ENCODE measurements at regions not wholly inside any gene's neighbourhood (a gene's known extent, or its start where the extent isn't known, plus 50 kb on each side); places are given as distances from the start of the nearest gene placed in this dataset.

DNA sequence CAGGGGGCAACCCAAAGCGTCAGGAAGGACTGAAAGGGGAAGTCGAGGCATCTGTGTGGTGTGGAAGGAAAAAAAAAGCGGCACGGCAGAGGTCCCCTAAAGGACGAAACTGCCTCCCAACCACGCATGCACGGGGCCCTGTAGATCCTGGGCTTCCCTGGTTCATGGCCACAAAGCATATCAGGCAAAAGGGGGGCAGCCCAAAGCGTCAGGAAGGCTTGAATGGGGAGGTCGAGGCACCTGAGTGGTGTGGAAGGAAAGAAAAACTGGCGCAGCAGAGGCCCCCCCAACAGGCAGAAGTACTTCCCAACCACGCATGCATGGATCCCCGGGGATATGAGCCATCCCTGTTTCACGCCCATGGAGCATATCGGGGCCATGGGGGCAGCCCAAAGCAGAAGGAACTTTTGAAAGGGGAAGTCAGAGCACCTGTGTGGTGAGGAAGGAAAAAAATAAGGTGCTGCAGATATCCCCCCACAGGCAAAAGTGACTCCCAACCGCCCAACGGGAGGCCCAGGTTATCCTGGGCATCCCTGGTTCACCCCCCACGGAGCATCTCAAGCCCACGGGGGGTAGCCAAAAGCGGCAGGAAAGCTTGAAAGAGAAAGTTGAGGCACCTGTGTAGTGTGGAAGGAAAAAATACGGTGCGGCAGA, 581.2 kb downstream of the ALG10 start:
- H3K4me3 ChIP-seq (ENCODE audit: low read length), result no peak overlapping the region
- no peak for DNase-seq (ENCODE audit: low read depth)
- TF ChIP-seq, protein P1, sequence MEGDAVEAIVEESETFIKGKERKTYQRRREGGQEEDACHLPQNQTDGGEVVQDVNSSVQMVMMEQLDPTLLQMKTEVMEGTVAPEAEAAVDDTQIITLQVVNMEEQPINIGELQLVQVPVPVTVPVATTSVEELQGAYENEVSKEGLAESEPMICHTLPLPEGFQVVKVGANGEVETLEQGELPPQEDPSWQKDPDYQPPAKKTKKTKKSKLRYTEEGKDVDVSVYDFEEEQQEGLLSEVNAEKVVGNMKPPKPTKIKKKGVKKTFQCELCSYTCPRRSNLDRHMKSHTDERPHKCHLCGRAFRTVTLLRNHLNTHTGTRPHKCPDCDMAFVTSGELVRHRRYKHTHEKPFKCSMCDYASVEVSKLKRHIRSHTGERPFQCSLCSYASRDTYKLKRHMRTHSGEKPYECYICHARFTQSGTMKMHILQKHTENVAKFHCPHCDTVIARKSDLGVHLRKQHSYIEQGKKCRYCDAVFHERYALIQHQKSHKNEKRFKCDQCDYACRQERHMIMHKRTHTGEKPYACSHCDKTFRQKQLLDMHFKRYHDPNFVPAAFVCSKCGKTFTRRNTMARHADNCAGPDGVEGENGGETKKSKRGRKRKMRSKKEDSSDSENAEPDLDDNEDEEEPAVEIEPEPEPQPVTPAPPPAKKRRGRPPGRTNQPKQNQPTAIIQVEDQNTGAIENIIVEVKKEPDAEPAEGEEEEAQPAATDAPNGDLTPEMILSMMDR (IDR thresholded peaks at IDR 0.05; ENCODE audit: insufficient read depth, low read depth, low read length, missing control alignments), result no peak

DNA sequence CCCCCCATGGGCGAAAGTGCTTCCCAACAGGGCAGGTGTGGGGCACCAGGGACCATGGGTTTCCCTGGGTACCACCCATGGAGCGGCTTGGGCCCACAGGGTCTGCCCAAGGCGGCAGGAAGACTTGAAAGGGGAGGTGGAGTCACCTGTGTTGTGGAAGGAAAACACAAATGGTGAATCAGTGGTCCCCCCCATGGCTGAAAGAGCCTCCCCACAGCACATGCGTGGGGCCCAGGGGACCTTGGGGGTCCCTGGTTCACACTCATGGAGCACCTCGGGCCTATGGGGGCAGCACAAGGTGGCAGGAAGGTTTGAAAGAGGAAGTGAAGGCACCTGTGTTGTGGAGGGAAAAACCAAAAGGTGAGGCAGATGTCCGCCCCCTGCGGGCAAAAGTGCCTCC, 581.9 kb downstream of the ALG10 start:
- TF ChIP-seq, protein P1 (IDR thresholded peaks at IDR 0.05; ENCODE audit: insufficient read depth, low read depth, low read length, missing control alignments), result no peak
- DNase-seq (ENCODE audit: low read depth), result no peak
- no peak overlapping the region for H3K4me3 ChIP-seq (ENCODE audit: low read length)

DNA sequence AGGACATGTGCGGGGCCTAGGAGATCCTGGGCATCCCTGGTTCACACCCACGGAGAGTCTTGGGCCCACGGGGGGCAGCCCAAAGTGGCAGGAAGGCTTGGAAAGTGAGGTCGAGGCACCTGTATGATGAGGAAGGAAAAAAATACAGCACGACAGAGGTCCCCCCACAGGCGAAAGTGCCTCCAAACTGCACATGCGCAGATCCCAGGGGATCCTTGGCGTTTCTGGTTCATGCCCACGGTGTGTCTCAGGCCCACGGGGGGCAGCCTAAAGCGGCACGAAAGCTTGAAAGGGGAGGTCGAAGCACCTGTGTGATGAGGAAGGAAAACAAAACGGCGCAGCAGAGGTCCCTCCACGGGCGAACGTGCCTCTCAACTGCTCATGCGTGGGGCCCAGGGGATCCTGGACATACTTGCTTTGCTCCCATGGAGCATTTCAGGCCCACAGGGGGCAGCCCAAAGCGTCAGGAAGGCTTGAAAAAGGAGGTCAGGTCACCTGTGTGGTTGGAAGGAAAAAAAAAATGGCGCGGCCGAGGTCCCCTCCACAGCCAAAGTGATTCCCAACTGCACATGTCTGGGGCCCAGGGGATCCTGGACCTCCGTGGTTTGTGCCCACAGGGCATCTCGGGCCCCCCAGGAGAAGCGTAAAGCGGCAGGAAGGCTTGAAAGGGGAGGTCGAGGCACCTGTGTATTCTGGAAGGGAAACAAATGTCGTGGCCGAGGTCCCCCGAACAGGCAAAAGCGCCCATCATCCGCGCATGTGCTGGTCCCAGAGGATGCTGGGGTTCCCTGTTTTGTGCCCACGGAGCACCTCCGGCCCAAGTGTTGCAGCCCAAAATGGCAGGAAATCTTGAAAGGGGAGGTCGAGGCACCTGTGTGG, 582.6 kb downstream of the ALG10 start:
- no peak for DNase-seq (ENCODE audit: low read depth)
- TF ChIP-seq, protein P1 (IDR thresholded peaks at IDR 0.05; ENCODE audit: insufficient read depth, low read depth, low read length, missing control alignments), result no peak
- no peak overlapping the region for H3K4me3 ChIP-seq (ENCODE audit: low read length)

DNA sequence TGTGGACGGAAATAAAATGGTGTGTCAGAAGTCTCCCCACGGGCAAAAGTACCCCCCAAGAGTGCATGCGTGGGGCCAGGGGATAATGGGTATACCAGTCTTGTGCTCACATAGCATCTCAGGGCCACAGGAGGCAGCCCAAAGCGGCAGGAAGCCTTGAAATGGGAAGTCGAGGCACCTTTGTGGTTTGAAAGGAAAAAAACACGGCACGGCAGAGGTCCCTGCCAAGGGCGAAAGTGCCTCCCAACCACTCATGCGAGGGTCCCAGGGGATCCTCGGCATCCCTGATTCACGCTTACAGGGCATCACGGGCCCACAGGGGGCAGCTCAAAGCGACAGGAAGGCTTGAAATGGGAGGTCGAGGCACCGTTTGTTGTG, 583.2 kb downstream of the ALG10 start:
- H3K4me3 ChIP-seq (ENCODE audit: low read length), result no peak overlapping the region
- TF ChIP-seq, protein P1 (IDR thresholded peaks at IDR 0.05; ENCODE audit: insufficient read depth, low read depth, low read length, missing control alignments), result no peak
- DNase-seq (ENCODE audit: low read depth), result no peak

DNA sequence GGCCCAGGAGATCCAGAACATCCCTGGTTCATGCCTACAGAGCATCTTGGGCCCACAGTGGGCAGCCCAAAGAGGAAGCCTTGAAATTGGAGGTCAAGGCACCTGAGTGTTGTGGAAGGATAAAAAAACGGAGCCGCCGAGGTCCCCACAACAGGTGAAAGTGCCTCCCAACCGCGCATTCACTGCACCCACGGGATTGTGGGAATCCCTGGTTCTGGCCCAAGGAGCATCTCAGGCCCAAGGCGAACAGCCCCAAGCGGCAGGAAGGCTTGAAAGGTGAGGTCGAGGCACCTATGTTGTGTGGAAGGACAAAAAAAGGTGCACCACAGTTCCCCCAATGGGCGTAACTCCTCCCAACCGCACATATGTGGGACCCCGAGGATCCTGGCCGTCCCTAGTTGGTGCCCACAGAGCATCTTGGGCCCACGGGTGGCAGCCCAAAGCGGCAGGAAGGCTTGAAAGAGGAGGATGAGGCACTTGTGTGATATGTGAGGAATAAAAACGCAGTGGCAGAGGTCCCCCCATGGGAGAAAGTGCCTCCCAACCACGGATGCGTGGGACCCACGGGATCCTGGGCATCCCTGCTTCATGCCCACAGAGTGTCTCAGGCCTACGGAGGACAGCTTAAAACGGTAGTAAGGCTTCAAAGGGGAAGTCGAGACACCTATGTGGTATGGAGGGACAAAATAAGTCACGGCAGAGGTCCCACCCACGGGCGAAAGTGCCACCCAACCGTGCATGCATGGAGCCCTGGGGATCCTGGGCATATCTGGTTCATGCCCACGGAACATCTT, 583.9 kb downstream of the ALG10 start:
- TF ChIP-seq, protein P1 (IDR thresholded peaks at IDR 0.05; ENCODE audit: insufficient read depth, low read depth, low read length, missing control alignments), result no peak
- no peak for DNase-seq (ENCODE audit: low read depth)
- H3K4me3 ChIP-seq (ENCODE audit: low read length), result no peak overlapping the region

DNA sequence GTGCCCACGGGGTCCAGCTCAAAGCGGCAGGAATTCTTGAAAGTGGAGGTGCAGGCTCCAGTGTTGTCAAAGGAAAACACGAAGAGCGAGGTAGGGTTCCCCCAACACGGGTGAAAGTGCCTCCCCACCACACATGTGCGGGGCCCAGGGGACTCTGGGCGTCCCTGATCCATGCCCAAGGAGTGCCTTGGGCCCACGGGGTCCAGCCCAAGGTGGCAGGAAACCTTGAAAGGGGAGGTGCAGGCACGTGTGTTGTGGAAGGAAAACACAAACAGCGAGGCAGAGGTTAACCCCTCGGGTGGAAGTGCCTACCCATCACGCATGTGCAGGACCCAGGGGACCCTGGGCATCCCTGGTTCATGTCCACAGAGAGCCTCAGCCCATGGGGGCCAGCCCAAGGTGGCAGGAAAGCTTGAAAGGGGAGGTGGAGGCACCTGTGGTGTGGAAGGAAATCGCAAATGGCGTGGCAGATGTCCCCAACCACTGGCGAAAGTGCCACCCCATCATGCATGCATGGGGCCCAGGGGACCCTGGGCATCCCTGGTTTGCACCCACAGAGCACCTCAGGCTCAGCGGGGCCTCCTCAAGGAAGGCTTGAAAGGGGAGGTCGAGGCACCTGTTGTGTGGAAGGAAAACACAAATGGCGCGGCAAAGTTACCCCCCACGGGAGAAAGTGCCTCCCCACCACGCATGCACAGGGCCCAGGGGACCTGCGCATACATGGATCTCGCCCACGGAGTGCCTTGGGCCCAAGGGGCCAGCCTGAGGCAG, 584.6 kb downstream of the ALG10 start:
- no peak for DNase-seq (ENCODE audit: low read depth)
- TF ChIP-seq, protein P1 (IDR thresholded peaks at IDR 0.05; ENCODE audit: insufficient read depth, low read depth, low read length, missing control alignments), result no peak
- no peak overlapping the region for H3K4me3 ChIP-seq (ENCODE audit: low read length)

Data from epithelial cell of esophagus (primary cell).